ENCODE measurements at regions not wholly inside any gene's neighbourhood (a gene's known extent, or its start where the extent isn't known, plus 50 kb on each side); places are given as distances from the start of the nearest gene placed in this dataset.
A peak's percentile ranks its signal among the peaks of the same experiment; 100 is the strongest.

DNA sequence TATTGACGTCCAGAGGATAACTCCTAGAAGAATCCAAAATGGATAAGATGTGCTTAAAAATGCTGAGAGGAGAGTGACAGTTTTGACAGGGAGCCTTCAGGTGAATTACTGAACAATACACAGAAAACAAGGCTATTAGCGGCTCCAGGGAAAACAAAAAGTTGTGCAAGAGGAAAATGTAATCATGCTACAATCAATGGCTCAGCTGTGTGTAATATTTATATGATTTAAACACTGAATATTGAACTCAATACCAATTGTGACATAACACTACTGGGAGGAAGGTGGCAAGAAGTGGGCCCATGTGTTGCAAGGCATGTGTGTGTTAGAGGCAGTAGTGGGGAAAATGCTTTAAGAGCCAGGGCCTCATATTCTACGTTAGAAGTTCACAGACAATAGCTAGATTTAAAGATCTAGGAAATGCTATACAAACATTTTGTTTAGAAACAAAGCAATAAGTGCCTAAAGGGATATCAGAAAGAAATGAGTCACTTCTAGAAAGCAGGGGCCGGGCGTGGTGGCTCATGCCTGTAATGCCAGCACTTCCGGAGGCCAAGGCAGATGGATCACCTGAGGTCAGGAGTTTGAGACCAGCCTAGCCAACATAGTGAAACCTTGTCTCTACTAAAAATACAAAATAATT, 253.2 kb upstream of the IRX5 start:
- DNase-seq: no peak

DNA sequence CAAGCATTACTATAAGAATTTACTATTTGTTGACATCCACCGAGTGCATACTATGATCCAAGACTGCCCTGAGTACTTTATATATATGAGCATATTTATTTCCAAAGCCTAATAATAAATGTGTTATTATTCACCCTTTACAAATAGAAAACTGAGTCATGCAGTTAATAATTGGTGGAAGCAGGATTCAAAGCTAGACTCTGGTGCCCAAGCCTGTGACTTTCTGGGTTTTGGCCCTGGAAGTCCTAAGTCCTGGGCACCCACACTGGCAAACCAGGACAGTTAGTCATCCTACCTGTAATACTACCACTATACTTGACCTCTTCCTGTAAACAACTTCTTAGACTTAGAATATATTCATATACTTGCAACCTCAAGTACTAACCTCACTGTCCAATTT, 257.4 kb upstream of the IRX5 start:
- no peak for DNase-seq

GRCh38 chr16:54672500-54672899, 258.2 kb upstream of the IRX5 start:
- no peak for DNase-seq

GRCh38 chr16:54657709-54658102, 273.0 kb upstream of the IRX5 start:
- DNase-seq: no peak

DNA sequence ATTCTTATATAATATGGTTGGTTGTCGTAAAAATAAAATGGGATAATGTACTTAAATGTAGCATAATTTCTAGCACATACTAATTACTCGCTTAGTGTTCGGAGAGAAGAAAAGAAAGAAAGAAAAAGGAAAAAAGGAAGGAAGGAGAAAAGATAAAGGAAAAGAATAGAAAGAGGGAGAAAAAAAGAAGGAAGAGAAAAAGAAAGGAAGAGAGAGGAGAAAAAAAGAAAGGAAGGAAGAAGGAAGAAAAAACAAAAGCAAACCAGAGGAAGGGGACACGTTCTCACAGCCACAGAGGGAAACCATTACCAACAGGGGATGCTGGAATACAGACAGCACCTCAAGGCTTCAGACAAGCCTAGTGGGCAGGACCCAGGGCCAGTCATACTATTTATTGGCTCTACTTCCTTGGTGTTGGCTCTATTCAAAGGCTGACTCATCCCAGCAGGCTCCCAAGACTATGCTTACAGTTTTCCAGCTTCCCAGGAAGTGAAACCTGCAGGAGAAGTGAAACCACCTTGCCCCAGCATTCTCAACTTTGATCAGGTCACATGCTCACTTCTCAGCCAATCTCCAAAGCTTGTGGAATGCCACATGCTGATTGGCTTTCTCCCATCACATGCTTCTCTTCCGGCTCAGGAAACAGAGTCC, 273.5 kb upstream of the IRX5 start:
- peak; percentile 19 for DNase-seq

DNA sequence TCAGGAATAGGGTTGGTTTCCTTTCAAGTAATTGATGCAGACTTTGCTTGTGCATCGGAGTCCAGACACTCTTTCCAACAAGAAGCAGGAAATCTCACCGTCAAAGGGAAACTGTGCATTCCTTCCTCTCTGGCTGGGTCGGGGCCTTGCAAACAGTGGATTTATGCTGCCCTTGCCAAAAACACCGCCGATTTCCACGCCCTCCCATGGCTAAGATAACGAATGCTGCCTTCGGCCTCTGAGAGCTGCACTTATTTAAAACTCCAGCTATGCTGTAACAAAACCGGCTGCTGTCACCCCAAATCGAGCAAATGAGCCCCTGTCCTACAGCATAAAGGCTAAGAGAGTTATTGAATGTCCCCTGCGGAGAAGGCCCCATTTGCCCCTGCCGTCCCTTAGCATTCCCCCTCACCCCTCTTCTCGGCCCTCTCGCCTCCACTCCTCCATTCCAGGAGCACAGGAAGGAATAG, 275.5 kb upstream of the IRX5 start:
- DNase-seq: no peak

- peak; percentile 28 for DNase-seq
Observed at GRCh38 chr16:54654429-54654828, 276.2 kb upstream of the IRX5 start.

DNA sequence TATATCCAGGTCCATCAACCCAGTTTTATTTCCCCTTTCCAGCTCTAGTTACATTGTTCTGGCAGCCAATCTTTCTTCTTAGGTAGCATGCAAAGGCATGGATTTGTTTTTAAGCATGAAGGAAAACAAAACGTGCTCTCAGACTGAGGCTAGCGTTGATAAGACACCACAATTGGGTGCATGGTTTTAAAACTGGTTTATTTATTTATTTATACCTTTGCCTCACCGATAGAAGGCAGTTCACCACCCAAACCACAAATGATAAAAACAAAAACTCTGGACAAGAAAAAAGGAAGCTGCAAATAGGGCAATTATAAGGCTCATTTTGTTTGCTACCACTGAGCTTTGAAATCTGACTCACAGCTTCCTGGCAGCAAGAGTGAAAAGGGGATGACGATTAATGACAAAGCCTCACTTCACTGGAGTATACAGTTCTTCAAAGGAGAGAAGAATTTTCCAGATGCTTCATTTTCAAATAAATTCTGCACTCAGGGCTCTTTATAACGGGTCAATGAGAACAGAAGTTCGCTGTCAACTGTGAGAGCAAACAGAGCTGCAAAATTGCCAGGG, 278.4 kb upstream of the IRX5 start:
- no peak for DNase-seq

GRCh38 chr16:54651440-54652195, 279.0 kb upstream of the IRX5 start:
- peak; percentile 0 for DNase-seq

- peak; percentile 14 for DNase-seq
Observed at GRCh38 chr16:54649876-54650275, 280.8 kb upstream of the IRX5 start.

DNA sequence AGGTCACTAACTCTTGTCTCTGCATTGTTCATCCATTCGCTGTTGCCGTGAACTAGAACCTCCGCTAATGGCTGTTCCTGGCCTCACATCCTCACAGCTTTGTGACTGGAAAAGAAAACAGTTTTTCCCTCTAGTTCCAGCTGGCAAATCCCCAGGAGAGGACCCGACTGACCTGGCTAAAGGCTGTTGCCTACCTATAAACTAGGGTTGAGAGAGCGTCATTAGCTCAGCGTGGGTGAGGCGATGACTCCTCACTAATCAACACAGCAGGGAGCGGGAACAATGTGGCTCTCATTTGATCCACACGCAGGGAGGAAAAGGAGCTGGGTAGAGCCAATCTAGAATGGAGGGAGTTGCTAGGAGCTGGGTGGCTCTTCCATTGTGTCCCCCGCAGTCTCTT, 282.1 kb upstream of the IRX5 start:
- peak; percentile 88 for DNase-seq

- DNase-seq: peak; percentile 77
Observed at GRCh38 chr16:54647725-54648221, 282.9 kb upstream of the IRX5 start.

DNA sequence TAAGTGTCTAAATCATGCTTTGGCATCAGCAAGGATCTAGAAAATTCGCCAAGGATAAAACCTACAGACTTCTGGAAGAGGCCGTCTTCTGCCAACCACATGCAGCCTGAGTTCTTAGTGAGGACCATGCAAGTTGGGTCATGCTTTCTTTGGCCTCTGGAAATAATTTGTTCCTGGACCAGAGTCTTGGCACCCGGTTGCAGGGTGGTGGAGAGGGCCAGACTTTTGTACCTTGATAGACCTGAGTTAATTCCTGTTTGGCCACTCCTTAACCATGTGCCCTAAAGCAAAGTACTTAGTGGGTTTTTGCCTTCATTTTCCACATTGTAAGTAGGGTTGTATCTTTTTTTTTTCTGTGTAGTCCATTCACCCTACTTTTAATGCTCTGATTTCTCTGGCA, 283.4 kb upstream of the IRX5 start:
- no peak for DNase-seq

GRCh38 chr16:54645345-54645744, 285.3 kb upstream of the IRX5 start:
- no peak for DNase-seq

- DNase-seq: no peak
Observed at GRCh38 chr16:54636221-54636793, 294.4 kb upstream of the IRX5 start.

GRCh38 chr16:54633943-54634362, 296.7 kb upstream of the IRX5 start:
- peak; percentile 22 for DNase-seq

DNA sequence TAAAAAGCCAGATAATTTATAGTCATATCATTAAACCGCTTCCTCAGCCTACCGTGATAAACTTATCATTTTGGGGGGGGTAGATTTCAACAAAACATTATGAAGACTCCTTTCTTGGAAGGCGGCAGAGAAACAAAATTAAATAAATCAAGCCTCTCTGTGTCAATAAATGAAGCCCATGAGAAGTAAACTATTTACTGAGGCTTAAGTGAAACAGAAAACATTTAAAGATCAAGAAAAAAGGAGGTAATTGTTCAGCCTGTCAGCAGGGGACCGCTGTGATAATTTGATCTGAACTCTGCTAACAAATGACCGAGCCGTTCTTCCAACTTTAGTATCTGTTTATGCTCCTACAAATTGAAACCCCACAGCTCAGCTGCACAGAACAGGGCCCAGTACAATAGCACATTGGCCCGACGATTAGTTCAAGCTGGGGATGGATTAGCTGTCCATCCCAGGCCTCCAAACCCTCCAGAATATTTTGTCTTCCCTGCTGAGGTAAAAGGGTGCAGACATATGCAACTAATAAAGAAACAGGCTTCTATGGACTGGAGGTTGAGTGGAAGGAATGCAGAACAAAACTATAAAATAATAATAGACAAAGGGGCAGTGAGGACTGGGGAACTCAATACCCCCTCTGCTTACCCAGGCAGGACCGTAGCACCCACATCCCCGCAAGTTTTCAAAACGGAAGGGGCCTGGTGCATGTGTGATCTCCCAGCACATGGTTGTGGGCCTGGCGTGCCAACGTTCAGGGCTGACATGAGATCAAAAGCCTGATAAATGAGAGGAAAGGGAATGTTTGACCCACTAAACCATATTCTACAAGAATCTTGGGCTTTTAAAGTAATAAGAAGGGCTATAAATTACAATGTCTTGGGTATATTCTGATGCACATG, 298.1 kb upstream of the IRX5 start:
- DNase-seq: no peak

- DNase-seq: no peak
Observed at GRCh38 chr16:54631782-54632181, 298.9 kb upstream of the IRX5 start.

- DNase-seq: no peak
Observed at GRCh38 chr16:54630284-54630967, 300.2 kb upstream of the IRX5 start.

DNA sequence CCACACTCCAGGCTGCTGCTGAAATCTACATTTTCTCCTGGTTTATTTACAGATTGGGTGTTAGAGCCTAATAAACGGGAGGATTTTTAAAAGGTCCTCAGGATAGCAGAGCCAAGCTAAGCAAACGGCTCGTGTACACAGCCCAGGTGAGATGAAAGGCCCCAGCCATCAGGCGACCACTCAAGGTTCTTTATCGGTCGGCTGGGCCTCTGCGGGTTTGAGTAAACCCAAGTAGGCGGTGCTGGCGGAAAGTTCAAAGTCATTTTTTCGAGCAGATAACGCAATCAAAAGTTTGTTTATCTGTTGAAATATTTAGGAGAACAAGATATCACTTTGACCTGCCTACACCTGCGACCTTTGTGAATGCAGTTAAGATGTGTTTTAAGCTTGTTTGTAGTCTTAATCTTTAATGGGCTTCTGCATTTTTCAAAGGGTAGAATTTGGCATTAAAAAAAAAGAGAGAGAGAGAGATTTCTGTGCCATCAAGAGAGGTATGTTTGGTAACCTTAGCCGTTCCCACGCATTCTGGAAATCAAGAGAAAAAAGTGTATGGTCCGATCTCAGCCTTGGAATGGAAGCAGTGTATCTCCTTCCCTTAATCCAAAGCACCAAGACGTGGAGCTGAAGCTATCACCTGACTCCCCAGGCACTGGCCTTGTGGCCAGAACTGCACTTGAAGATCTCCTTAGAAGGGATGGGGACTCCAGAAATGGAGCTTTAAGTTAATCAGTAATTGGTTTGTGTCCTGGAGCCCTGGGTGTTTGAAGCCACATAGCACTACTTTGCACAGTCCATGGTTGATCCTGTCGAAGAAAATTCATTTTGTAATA, 301.7 kb upstream of the IRX5 start:
- no peak for DNase-seq

DNA sequence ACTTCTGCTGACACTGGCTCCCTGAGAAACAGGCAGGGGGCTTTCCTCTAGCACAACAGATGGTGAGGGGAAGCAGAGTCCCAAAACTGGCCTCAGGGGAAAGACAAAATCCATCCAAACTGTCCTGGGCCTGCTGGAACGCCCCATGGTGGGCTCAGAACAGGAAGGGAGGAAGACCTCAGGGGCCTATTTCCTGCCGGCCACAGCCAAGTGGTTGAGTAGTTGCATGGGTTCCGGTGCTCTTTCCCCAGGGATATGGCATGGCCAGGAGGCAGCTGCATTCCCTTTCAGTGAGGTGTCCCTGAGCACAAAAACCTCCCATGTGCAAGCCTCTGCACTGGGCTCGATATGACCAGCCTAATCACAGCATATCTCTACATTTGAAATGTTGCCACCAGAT, 303.0 kb upstream of the IRX5 start:
- no peak for DNase-seq

All from NCI-H69 (cell line).